ENCODE measurements at regions not wholly inside any gene's neighbourhood (a gene's known extent, or its start where the extent isn't known, plus 50 kb on each side); places are given as distances from the start of the nearest gene placed in this dataset.

DNA sequence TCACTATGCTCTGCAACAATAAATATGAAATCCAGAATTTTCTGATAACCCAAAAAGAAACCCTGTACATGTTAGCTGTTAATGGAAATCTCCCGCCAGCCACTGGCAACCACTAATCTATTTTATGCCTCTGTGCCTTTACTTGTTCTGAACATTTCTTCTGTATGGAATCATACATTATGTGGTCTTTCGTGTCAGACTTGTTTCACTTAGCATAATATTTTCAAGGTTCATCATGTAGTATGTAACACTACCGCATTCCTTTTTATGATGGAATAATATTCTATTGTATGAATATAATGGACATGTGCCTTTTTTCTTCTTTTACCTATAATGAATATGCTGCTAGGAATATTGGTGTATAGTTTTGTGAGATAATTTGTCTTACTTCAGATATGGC, 1123.3 kb downstream of the EFNB2 start (continued):
- TF ChIP-seq, protein P1, sequence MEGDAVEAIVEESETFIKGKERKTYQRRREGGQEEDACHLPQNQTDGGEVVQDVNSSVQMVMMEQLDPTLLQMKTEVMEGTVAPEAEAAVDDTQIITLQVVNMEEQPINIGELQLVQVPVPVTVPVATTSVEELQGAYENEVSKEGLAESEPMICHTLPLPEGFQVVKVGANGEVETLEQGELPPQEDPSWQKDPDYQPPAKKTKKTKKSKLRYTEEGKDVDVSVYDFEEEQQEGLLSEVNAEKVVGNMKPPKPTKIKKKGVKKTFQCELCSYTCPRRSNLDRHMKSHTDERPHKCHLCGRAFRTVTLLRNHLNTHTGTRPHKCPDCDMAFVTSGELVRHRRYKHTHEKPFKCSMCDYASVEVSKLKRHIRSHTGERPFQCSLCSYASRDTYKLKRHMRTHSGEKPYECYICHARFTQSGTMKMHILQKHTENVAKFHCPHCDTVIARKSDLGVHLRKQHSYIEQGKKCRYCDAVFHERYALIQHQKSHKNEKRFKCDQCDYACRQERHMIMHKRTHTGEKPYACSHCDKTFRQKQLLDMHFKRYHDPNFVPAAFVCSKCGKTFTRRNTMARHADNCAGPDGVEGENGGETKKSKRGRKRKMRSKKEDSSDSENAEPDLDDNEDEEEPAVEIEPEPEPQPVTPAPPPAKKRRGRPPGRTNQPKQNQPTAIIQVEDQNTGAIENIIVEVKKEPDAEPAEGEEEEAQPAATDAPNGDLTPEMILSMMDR (conservative IDR thresholded peaks at IDR 0.05; ENCODE audit: low read depth in 2 of 2) = no peak
- TF ChIP-seq, protein P2, sequence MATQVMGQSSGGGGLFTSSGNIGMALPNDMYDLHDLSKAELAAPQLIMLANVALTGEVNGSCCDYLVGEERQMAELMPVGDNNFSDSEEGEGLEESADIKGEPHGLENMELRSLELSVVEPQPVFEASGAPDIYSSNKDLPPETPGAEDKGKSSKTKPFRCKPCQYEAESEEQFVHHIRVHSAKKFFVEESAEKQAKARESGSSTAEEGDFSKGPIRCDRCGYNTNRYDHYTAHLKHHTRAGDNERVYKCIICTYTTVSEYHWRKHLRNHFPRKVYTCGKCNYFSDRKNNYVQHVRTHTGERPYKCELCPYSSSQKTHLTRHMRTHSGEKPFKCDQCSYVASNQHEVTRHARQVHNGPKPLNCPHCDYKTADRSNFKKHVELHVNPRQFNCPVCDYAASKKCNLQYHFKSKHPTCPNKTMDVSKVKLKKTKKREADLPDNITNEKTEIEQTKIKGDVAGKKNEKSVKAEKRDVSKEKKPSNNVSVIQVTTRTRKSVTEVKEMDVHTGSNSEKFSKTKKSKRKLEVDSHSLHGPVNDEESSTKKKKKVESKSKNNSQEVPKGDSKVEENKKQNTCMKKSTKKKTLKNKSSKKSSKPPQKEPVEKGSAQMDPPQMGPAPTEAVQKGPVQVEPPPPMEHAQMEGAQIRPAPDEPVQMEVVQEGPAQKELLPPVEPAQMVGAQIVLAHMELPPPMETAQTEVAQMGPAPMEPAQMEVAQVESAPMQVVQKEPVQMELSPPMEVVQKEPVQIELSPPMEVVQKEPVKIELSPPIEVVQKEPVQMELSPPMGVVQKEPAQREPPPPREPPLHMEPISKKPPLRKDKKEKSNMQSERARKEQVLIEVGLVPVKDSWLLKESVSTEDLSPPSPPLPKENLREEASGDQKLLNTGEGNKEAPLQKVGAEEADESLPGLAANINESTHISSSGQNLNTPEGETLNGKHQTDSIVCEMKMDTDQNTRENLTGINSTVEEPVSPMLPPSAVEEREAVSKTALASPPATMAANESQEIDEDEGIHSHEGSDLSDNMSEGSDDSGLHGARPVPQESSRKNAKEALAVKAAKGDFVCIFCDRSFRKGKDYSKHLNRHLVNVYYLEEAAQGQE (IDR thresholded peaks at IDR 0.05; ENCODE audit: unreplicated experiment) = no peak
- no peak for TF ChIP-seq POLR2AphosphoS5 (IDR thresholded peaks at IDR 0.05; ENCODE audit: low read depth)
- TF ChIP-seq STAT1 (IDR thresholded peaks at IDR 0.05; ENCODE audit: unreplicated experiment) = no peak
- TF ChIP-seq ZNF114 (CRISPR knock-in tag; IDR thresholded peaks at IDR 0.05) = no peak

DNA sequence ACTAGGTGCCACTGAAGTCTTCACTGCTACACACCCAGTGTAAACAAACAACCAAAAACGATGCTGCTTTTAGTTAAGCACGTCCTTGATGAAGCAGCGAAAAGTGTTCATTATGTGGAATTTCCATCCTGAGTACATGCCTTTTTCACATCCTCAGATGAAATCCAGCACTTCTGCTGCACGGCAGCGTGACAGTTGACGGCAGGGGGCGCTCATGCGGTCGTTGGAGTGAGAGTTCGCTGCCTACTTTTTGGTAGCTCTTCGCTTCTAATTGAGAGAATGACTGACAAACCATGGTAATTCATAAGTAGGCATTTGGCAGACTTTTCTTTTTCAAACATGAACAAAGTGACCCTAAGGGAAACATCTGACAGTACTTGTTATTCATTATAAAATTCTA, 1124.9 kb downstream of the EFNB2 start:
- no peak overlapping the region for H3K4me3 ChIP-seq
- peak overlapping the region; percentile 75; the same call in 1 of the 2 replicates for H2AFZ ChIP-seq
- no peaks in the 10 kb centered on the region for H3K36me3 Mint-ChIP-seq (ENCODE audit: low read depth)
- no peaks in the 10 kb centered on the region for H3K4me1 Mint-ChIP-seq
- no peaks in the 10 kb centered on the region for H3K27me3 Mint-ChIP-seq (ENCODE audit: insufficient read depth, low read depth, poor library complexity)
- ATAC-seq (peak; percentile 75), DNase-seq (ENCODE audit: low spot score) (peak; percentile 82)
- no peaks in the 10 kb centered on the region for H3K79me2 ChIP-seq (replicated peaks; ENCODE audit: insufficient read depth)
- H3K27me3 ChIP-seq (ENCODE audit: insufficient read depth) = no peaks in the 10 kb centered on the region
- no peak for TF ChIP-seq POLR2AphosphoS5 (IDR thresholded peaks at IDR 0.05; ENCODE audit: low read depth)
- no peak for TF ChIP-seq STAT1 (IDR thresholded peaks at IDR 0.05; ENCODE audit: unreplicated experiment)
- TF ChIP-seq, protein P1 (conservative IDR thresholded peaks at IDR 0.05; ENCODE audit: low read depth in 2 of 2) = peak; percentile 89 to 96
- TF ChIP-seq, protein P2 (IDR thresholded peaks at IDR 0.05; ENCODE audit: unreplicated experiment) = no peak
- no peak for TF ChIP-seq ZNF114 (CRISPR knock-in tag; IDR thresholded peaks at IDR 0.05)
- no peak for TF ChIP-seq CREB1 (CRISPR knock-in tag; IDR thresholded peaks at IDR 0.05; ENCODE audit: low read depth)
- H3K9me3 Mint-ChIP-seq = no peaks in the 10 kb centered on the region; the same call in 2 of the 3 replicates
- no peak overlapping the region for H3K4me2 ChIP-seq
- no peaks in the 10 kb centered on the region for H3K36me3 ChIP-seq (ENCODE audit: insufficient read depth)
- no peak overlapping the region for H3K27ac Mint-ChIP-seq
- H3K4me1 ChIP-seq (ENCODE audit: insufficient read depth) = no peaks in the 10 kb centered on the region
- H3K9me2 ChIP-seq (ENCODE audit: insufficient read depth) = no peaks in the 10 kb centered on the region
- H3F3A ChIP-seq (replicated peaks; ENCODE audit: low read depth) = no peaks in the 10 kb centered on the region
- H3K4me3 Mint-ChIP-seq = no peak overlapping the region
- H4K20me1 ChIP-seq (replicated peaks; ENCODE audit: insufficient read depth) = no peaks in the 10 kb centered on the region
- no peak overlapping the region for H3K27ac ChIP-seq (ENCODE audit: low read depth)

Measured in GM23338 (cell line).